Activated gamma-delta T cell treated with Interleukin-2 at 50 U/mL for 16 hours (primary cell): ENCODE measurements at regions not wholly inside any gene's neighbourhood (a gene's known extent, or its start where the extent isn't known, plus 50 kb on each side); places are given as distances from the start of the nearest gene placed in this dataset.
A peak's percentile ranks its signal among the peaks of the same experiment; 100 is the strongest.

Experiments
- DNase-seq: peaks from one replicate; pipeline ENCODE4 v3.0.0-alpha.2; 2020

- DNase-seq, result no peak
Measured at GRCh38 chr4:102441978-102442911, 58.9 kb upstream of the NFKB1 start.

DNA sequence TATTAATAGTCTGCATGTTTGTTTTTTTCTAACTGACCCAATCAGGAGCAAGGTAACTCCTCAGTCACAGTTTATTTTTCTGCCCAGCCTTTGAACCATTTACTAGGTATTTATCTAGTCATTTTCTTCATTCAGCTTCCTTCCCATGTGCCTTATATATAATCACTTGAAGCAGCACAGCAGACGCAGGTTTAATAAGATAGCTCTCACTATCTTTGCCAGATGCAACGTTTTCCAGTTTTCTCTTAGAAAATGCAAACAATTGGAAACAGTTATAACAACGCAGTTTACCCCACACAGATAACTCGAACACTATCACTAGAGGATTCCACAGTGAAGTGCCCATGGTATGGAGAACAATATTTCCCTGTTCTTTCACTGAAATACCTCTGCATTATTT lies 56.4 kb upstream of the NFKB1 start:
- no peak for DNase-seq

DNA sequence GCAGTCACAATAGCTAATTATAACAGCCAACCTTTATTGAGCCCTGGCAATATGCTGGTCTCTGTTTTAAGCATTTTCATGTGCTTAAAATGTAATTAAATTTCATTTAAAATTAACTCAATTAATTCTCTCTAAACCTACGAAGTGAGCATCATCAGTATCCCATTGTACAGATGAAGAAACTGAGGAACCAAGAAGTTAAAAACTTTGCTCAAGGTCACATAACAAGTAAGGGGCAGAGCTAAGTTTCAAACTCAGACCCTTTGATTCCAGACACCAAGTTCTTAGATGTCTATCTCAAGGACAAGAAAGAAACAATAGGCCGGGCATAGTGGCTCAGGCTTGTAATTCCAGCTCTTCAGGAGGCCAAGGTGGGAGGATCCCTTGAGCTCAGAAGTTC lies 55.9 kb upstream of the NFKB1 start:
- no peak for DNase-seq

GRCh38 chr4:102447413-102447812 lies 53.7 kb upstream of the NFKB1 start:
- DNase-seq, result no peak

- peak; percentile 52 for DNase-seq
Measured at GRCh38 chr4:102449751-102450352, 51.3 kb upstream of the NFKB1 start.

GRCh38 chr4:102451266-102451665 lies 49.9 kb upstream of the NFKB1 start:
- no peak for DNase-seq
